Stimulated activated naive CD8-positive, alpha-beta T cell treated with anti-CD3 and anti-CD28 coated beads, Interleukin-15, Interleukin-2, amounts not matched to agents 100 U/mL and 50 U/mL, for 24 hours (primary cell): ENCODE measurements at regions not wholly inside any gene's neighbourhood (a gene's known extent, or its start where the extent isn't known, plus 50 kb on each side); places are given as distances from the start of the nearest gene placed in this dataset.
"Not testable (repeated sequence)": the region's sequence is repeated elsewhere in the genome, so short reads cannot be mapped to it uniquely, and the experiment has no call there.

Source experiments
- ATAC-seq: fragments of 150-1000 bp; cut with Tn5 transposase; one replicate; pipeline ENCODE4 v1.10.0; 2021
- DNase-seq: peaks from one replicate; pipeline ENCODE4 v3.0.0; 2021

DNA sequence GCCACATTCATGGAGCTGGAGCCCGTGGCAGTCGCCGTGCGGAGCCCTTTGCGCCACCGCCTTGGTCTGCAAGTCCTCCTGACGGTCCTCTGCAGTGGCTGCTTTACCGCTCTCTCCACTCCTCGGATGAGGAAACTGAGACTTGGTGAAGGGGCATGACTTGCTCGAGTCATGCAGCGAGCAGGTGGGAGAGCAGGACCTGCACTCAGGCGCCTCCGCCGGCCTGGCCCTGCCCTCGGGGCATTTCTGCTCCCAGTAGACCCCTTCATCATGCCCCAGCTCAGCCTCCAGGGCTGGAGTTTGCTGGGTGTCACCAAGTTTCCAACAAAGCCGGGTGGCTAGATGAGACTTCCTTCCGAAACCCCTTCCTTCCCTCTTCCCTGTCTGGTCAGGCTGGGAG is 100.0 kb upstream of the TARDBP start:
- DNase-seq (no peak), ATAC-seq (no peak)

DNA sequence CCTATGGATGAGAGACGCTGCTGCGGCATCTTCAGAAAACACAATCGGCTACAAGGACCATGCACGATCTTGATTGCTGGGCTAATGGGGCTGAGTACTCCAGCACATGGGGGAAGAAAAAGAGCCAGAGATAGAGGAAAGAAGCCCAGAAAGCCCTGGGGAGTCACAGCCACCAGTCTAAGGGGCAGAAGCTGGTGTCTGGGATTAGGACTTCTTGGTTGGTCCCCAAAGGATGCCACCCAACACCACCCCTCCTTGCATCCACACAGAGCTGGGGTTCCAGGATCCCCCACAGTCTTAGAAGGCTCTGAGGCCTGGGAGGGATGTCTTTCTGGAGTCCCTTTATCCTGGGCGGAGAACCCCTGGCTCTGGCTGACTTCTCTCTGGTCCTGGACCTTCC is 98.4 kb upstream of the TARDBP start:
- no peak for ATAC-seq

DNA sequence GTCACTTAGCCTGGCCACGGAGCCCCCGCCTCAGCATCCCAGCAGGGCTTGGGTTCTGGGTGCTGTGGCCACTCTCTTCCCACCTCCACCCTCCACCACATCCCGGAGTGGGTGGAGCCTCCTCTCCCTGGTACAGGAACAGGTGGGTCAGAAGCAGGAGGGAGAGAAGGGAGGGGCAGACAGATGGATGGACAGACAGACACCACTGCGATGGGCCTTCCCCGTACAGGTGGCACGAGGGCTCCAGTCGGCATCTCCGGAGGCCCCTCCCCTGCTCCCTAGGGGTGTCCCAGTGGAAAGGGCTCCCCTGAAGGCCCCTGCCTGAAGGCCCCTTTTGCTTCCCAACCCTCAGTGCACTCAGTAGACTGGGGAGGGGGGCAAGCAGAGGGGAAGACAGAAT is 96.9 kb upstream of the TARDBP start:
- no peak for ATAC-seq
- no peak for DNase-seq

More for the DNA sequence above, 98.4 kb upstream of the TARDBP start:
- DNase-seq = no peak

- DNase-seq (no peak), ATAC-seq (no peak)
Observed at GRCh38 chr1:10916311-10916710, 96.1 kb upstream of the TARDBP start.

DNA sequence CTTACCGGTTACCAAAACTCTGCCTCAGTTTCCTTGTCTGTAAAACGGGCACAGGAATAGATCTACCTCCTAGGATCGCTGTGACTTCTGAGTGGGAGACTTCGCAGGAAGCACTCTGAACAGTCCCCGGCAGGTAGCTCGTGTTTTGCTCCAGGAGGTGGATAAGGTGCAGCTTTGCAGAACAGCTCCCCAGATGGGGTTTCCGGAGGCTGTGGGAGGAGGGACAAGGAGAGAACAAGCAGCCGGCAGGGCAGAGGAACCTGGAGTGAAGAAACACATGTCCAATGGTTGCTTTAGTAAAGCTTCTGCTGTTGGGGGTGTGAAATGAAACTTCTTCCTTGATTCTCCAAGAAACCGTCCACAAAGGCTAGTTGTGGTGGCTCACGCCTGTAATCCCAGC is 95.5 kb upstream of the TARDBP start:
- ATAC-seq = no peak
- no peak for DNase-seq

- DNase-seq (no peak), ATAC-seq (peak; percentile 52)
Observed at GRCh38 chr1:10917513-10918454, 94.7 kb upstream of the TARDBP start.

- DNase-seq (no peak), ATAC-seq (no peak)
Observed at GRCh38 chr1:10918531-10918930, 93.9 kb upstream of the TARDBP start.

DNA sequence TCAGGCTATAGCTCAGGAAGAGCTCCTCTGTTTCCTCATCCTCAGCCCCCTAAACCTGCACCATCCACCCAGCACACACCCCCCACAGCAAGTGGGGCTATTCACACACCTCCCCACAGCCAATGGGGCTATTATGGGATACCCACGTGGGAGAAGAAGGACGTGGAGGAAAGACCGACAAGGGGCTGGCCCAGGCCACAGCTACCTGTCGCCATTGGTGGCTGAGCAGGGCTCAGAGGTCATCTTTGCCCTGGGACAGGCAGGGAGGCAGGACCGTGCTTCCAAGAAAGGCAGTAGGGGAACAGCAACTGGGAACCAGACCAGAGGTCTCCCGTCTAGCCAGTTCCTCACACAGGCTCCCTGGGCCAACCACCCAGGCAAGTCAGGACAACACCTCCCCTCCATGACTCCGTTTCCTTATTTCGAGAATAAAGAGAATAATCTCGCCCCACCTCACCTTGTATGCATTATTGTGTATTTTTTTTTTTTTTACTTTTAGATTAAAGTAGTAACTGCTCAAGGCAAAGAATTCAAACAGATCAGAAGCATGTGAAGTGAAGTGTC is 92.3 kb upstream of the TARDBP start:
- ATAC-seq = no peak
- DNase-seq = no peak

DNA sequence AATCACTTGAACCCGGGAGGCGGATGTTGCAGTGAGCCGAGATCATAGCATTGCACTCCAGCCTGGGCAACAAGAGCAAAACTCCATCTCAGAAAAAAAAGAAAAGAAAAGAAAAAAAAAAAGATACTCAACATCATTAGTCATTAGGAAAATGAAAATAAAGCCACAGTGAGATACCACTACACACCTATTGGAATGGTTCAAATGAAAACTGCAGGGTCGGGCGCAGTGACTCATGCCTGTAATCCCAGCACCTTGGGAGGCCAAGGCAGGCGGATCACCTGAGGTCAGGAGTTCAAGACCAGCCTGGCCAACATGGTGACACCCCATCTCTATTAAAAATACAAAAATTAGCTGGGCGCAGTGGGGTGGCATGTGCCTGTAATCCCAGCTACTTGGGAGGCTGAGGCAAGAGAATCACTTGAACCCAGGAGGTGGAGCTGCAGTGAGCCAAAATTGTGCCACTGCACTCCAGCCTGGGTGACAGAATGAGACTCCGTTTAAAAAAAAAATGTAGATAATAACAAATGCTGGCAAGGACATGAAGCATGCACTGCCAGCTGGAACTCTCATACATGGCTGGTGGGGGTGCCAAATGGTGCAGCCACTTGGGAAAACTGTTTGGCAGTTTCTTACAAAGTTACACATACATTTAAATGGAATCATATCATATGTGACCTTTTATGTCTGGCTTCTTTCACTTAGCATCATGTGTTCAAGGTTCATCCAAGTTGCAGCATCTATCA is 90.0 kb upstream of the TARDBP start:
- not testable (repeated sequence) for DNase-seq
- ATAC-seq = peak; percentile 80

- ATAC-seq (no peak), DNase-seq (no peak)
Observed at GRCh38 chr1:10924030-10924429, 88.4 kb upstream of the TARDBP start.

GRCh38 chr1:10928654-10929053 is 83.8 kb upstream of the TARDBP start:
- ATAC-seq = no peak
- DNase-seq = no peak

- peak; percentile 93 for ATAC-seq
- DNase-seq = peak; percentile 27
Observed at GRCh38 chr1:10932088-10932487, 80.4 kb upstream of the TARDBP start.

DNA sequence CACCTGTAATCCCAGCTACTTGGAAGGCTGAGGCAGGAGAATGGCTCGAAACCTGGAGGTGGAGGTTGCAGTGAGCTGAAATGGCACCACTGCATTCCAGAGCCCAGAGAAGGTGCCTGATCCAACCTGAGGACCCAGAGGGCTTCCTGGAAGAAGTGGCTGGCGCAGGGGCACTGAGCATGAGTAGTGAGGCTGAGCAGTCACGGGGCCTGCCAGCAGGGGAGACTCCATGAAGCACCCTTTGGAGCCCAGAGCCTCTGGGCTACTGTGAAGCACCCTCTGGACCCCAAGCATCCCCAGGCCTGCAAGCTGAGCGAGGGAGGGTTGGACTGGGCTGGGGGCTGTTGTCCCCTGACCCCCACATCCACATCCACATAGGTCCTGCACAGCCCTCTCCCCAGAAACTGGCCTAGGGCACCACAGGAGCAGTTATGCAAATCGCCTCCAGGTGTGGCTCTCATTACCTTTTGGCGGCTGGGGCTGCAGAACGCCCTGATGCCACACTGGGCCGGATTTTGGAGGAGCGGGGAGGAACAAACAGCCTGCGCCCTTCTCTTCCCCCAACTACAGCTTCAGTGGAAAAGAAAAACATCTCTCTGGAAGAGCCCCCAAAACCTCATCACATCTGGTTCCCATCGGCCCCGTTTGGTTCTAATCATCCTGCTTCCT is 78.2 kb upstream of the TARDBP start:
- DNase-seq = no peak
- no peak for ATAC-seq

DNA sequence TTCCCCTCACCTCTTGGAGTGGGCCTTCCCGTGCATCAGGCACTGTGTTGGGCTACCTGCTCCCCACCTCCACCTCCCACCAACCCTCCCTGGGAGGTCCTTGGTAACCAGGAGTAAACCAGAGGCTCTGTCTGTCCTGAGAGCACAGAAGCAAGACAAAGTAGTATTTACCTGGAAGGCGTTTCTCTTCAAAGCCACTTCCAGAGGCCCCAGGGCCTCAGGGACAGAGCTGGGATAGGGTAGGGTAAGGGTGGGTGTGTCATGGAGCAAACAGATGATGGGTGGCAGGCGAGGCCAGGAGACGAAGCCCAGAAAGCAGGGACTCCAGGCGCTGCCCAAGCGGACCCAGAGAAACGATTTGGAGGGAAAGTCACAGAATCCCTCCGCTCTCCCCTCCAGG is 77.2 kb upstream of the TARDBP start:
- DNase-seq (no peak), ATAC-seq (no peak)

DNA sequence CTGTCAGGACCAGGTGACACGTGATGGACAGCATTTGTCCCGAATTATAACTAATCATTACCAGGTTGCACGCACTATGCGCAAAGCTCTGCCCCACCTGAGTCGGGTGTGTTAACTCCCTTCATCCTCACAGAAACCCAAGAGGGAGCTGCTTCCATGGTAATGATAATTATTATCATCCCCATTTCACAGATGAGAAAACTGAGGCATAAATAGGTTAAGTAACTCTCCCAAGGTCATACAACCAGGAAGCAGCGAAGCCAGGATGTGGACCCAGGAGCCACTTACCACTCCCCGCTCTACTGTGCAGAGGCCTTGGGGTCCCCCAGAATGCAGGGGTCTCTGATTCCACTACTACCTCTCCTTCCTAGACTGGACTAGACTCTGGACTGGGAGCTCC is 76.7 kb upstream of the TARDBP start:
- DNase-seq (no peak), ATAC-seq (no peak)

- no peak for ATAC-seq
Observed at GRCh38 chr1:10936998-10937901, 75.2 kb upstream of the TARDBP start.

GRCh38 chr1:10938741-10939417 is 73.6 kb upstream of the TARDBP start:
- ATAC-seq (no peak), DNase-seq (no peak)

More at GRCh38 chr1:10936998-10937901, 75.2 kb upstream of the TARDBP start:
- no peak for DNase-seq

GRCh38 chr1:10939654-10940450 is 72.6 kb upstream of the TARDBP start:
- DNase-seq (peak; percentile 70), ATAC-seq (peak; percentile 80)

- ATAC-seq = peak; percentile 2
- DNase-seq = no peak
Observed at GRCh38 chr1:10940451-10940804, 72.0 kb upstream of the TARDBP start.

DNA sequence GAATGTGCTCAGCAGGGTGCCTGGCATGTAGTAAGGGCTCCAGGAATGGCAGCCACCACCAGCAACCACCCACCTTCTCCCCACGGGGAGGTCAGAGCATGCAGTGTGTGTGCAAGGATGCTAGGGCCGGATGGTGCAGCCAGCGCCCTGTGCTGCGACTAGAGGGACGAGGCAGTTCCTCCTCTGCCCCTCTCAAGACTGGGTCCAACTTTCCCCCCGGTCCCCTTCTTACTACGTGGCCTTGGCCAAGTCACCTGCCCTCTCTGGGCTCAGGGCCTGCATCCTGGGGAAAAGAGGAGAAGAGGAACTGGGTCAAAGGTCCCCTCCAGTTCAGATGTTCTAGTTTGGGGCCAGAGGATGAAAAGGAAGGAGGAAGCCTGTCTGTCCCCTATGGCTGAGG is 71.6 kb upstream of the TARDBP start:
- no peak for ATAC-seq
- no peak for DNase-seq
